H9 (cell line): ENCODE measurements at regions not wholly inside any gene's neighbourhood (a gene's known extent, or its start where the extent isn't known, plus 50 kb on each side); places are given as distances from the start of the nearest gene placed in this dataset.

Experiments
- DNase-seq: peaks from one replicate; pipeline ENCODE4 v3.0.0-alpha.2; 2017
- H2AFZ ChIP-seq: one replicate; pipeline ENCODE4 v1.6.1; 2013; ENCODE audit warnings: mild to moderate bottlenecking, low read length, control low read depth, moderate library complexity
- H2AK5ac ChIP-seq: 2 replicates; pipeline ENCODE4 v1.6.1; 2013; ENCODE audit warnings: low read length, control low read depth, mixed read lengths; ENCODE audit not compliant: insufficient read length
- H2BK120ac ChIP-seq: one replicate; pipeline ENCODE4 v1.6.1; 2013; ENCODE audit warnings: low read depth, mild to moderate bottlenecking, low read length, control low read depth, inconsistent platforms; ENCODE audit not compliant: poor library complexity, severe bottlenecking
- H2BK12ac ChIP-seq: 2 replicates; pipeline ENCODE4 v1.6.1; 2013; ENCODE audit warnings: low read length, control low read depth, mixed read lengths, low read depth; ENCODE audit not compliant: insufficient read length
- H2BK15ac ChIP-seq: 2 replicates; pipeline ENCODE4 v1.6.1; 2013; ENCODE audit warnings: low read depth, low read length, control low read depth
- H2BK20ac ChIP-seq: one replicate; pipeline ENCODE4 v1.6.1; 2013; ENCODE audit warnings: low read depth, mild to moderate bottlenecking, low read length, control low read depth, inconsistent platforms; ENCODE audit not compliant: poor library complexity, severe bottlenecking
- H2BK5ac ChIP-seq: 2 replicates; pipeline ENCODE4 v1.6.1; 2013; ENCODE audit warnings: low read length, control low read depth, mixed read lengths; ENCODE audit not compliant: insufficient read length
- H3K14ac ChIP-seq: 2 replicates; pipeline ENCODE4 v1.6.1; 2013; ENCODE audit warnings: low read length, control low read depth; ENCODE audit not compliant: insufficient read depth
- H3K18ac ChIP-seq: 2 replicates; pipeline ENCODE4 v1.6.1; 2013; ENCODE audit warnings: low read depth, mild to moderate bottlenecking, mixed read lengths, low read length, control low read depth; ENCODE audit not compliant: insufficient read length
- H3K23ac ChIP-seq: 2 replicates; pipeline ENCODE4 v1.6.1; 2013; ENCODE audit warnings: low read length, control low read depth, mixed read lengths, low read depth; ENCODE audit not compliant: insufficient read length
- H3K23me2 ChIP-seq: 2 replicates; pipeline ENCODE4 v1.6.1; 2013; ENCODE audit warnings: low read depth, mild to moderate bottlenecking, mixed read lengths, low read length, control low read depth; ENCODE audit not compliant: insufficient read length, poor library complexity, severe bottlenecking
- H3K27ac ChIP-seq: 2 replicates; pipeline ENCODE4 v1.5.1; 2013; ENCODE audit warnings: low read length, control low read depth, mixed read lengths, low read depth; ENCODE audit not compliant: insufficient read length
- H3K27me3 ChIP-seq: 2 replicates; pipeline ENCODE4 v1.6.1; 2013; ENCODE audit warnings: low read length, control low read depth, inconsistent platforms; ENCODE audit not compliant: insufficient read depth
- H3K4ac ChIP-seq: 2 replicates; pipeline ENCODE4 v1.6.1; 2013; ENCODE audit warnings: low read depth, mild to moderate bottlenecking, control low read depth, inconsistent platforms, low read length, moderate library complexity
- H3K4me1 ChIP-seq: 2 replicates; pipeline ENCODE4 v1.6.1; 2013; ENCODE audit warnings: low read length, control low read depth, inconsistent platforms; ENCODE audit not compliant: insufficient read depth
- H3K4me2 ChIP-seq: 2 replicates; pipeline ENCODE4 v1.6.1; 2013; ENCODE audit warnings: low read length, control low read depth, mixed read lengths; ENCODE audit not compliant: insufficient read length, insufficient read depth
- H3K56ac ChIP-seq: 2 replicates; pipeline ENCODE4 v1.6.1; 2013; ENCODE audit warnings: low read depth, mild to moderate bottlenecking, mixed read lengths, low read length, control low read depth; ENCODE audit not compliant: insufficient read length
- H3K79me1 ChIP-seq: 2 replicates; pipeline ENCODE4 v1.6.1; 2013; ENCODE audit warnings: low read depth, mild to moderate bottlenecking, moderate library complexity, low read length, control low read depth, inconsistent platforms; ENCODE audit not compliant: insufficient read depth, poor library complexity, severe bottlenecking
- H3K79me2 ChIP-seq: 2 replicates; pipeline ENCODE4 v1.6.1; 2013; ENCODE audit warnings: low read length, control low read depth, inconsistent platforms; ENCODE audit not compliant: insufficient read depth
- H3K9ac ChIP-seq: 2 replicates; pipeline ENCODE4 v1.6.1; 2013; ENCODE audit warnings: low read length, control low read depth, mixed read lengths; ENCODE audit not compliant: insufficient read length; ENCODE audit errors: extremely low read depth
- H3K9me3 ChIP-seq: one replicate; pipeline ENCODE4 v1.6.1; 2013; ENCODE audit warnings: low read depth, low read length, inconsistent platforms; ENCODE audit not compliant: control insufficient read depth
- H3T11ph ChIP-seq: one replicate; pipeline ENCODE4 v1.6.1; 2013; ENCODE audit warnings: mild to moderate bottlenecking, low read length, control low read depth, inconsistent platforms
- H4K20me1 ChIP-seq: one replicate; pipeline ENCODE4 v1.6.1; 2013; ENCODE audit not compliant: control insufficient read depth, insufficient read length, insufficient read depth
- H4K5ac ChIP-seq: 2 replicates; pipeline ENCODE4 v1.6.1; 2013; ENCODE audit warnings: low read depth, mild to moderate bottlenecking, mixed read lengths, low read length, control low read depth; ENCODE audit not compliant: insufficient read length
- H4K8ac ChIP-seq: replicated peaks from 2 replicates; pipeline ENCODE4 v1.6.1; 2013; ENCODE audit warnings: low read length, control low read depth, mixed read lengths, low read depth; ENCODE audit not compliant: insufficient read length
- H4K91ac ChIP-seq: 2 replicates; pipeline ENCODE4 v1.6.1; 2013; ENCODE audit warnings: low read depth, mild to moderate bottlenecking, moderate library complexity, mixed read lengths, low read length, control low read depth; ENCODE audit not compliant: insufficient read length
- H3K27ac Mint-ChIP-seq, 3 experiments: 2 replicates in 2 of 3; 3 replicates in 1 of 3; pipeline ENCODE4 v1.8.0; 2020 to 2021; ENCODE audit warnings: mixed read lengths in 3 of 3, mild to moderate bottlenecking in 1 of 3, moderate library complexity in 1 of 3
- H3K27me3 Mint-ChIP-seq: 2 replicates; pipeline ENCODE4 v1.8.0; 2021; ENCODE audit warnings: low read depth, mild to moderate bottlenecking, moderate library complexity, mixed read lengths
- H3K36me3 Mint-ChIP-seq, 3 experiments: 2 replicates in 2 of 3; 3 replicates in 1 of 3; pipeline ENCODE4 v1.8.0; 2020 to 2021; ENCODE audit warnings: low read depth in 3 of 3, mixed read lengths in 3 of 3; ENCODE audit not compliant: insufficient read depth in 1 of 3
- H3K4me1 Mint-ChIP-seq, 2 experiments: 2 replicates each; pipeline ENCODE4 v1.8.0; 2020; ENCODE audit warnings: mixed read lengths in 2 of 2
- H3K4me3 Mint-ChIP-seq, 2 experiments: 2 replicates in 1 of 2; 3 replicates in 1 of 2; pipeline ENCODE4 v1.8.0; 2020 to 2021; ENCODE audit warnings: mild to moderate bottlenecking in 2 of 2, mixed read lengths in 2 of 2, moderate library complexity in 1 of 2
- H3K9me3 Mint-ChIP-seq, 2 experiments: 2 replicates in 1 of 2; 3 replicates in 1 of 2; pipeline ENCODE4 v1.8.0; 2020; ENCODE audit warnings: mild to moderate bottlenecking in 2 of 2, mixed read lengths in 2 of 2, moderate library complexity in 1 of 2
- WGBS: extraction: QIAGEN DNeasy Blood & Tissue Kit; methylation state at CpG from one replicate; pipeline ENCODE4 v1.1.7; 2013; ENCODE audit warnings: missing lambda C conversion rate, low lambda C conversion rate, mixed read lengths; ENCODE audit not compliant: insufficient read length; ENCODE audit errors: extremely low coverage; 5-methylcytosine and 5-hydroxymethylcytosine counted together
- TF ChIP-seq, protein P1 (sequence below): fragments of 200-600 bp; sonication (generic); conservative IDR thresholded peaks from 3 replicates; pipeline ENCODE4 v1.8.0; 2021; ENCODE audit warnings: antibody characterized with exemption, mild to moderate bottlenecking

DNA sequence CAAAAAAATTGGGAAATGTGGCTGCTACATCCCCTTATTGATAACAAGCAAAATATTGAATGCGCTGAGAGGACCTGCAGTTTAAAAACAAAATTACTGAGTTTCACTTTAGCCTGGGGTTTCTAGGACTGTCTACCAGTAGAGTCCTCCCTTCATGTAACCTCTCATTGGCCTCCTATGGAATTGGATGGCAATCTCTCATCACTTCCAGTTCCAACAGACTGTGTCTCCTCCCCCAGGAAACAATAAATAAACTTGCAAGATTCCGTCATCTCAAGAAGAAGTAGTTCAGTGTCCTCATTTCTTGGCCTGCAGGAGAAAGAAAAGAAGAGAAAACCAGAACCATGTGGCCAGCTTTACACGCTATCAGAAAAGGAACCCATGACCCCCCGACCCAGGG lies 123.8 kb downstream of the TLE3 start:
- no peak for DNase-seq
- Histone ChIP-seq H3K56ac (no peak overlapping the region), H3K79me2 (no peaks in the 10 kb centered on the region), H3K4ac (no peak overlapping the region), H2AFZ (no peak overlapping the region), H2BK20ac (no peak overlapping the region), H2BK5ac (no peak overlapping the region), H3T11ph (no peak overlapping the region), H3K18ac (no peak overlapping the region), H3K23me2 (no peaks in the 10 kb centered on the region), H4K5ac (no peak overlapping the region), H2AK5ac (no peak overlapping the region), H3K4me1 (0 out of 2 replicates have a peak, but pooled peaks cover under 1% of the 10 kb centered on the region), H3K27me3 (no peaks in the 10 kb centered on the region; the same call in 1 of the 2 replicates), H4K20me1 (no peaks in the 10 kb centered on the region), H3K9me3 (no peaks in the 10 kb centered on the region), H2BK120ac (no peak overlapping the region), H3K27ac (no peak overlapping the region), H3K14ac (no peak overlapping the region), H2BK15ac (no peak overlapping the region), H3K23ac (no peak overlapping the region), H4K91ac (no peak overlapping the region), H3K4me2 (no peak overlapping the region), H4K8ac (no peak overlapping the region), H3K79me1 (no peaks in the 10 kb centered on the region), H2BK12ac (no peak overlapping the region), H3K9ac (no peak overlapping the region)
- no peak overlapping the region for H3K27ac Mint-ChIP-seq
- no peaks in the 10 kb centered on the region for H3K36me3 Mint-ChIP-seq
- H3K27me3 Mint-ChIP-seq = peaks cover 9% of the 10 kb centered on the region
- H3K4me3 Mint-ChIP-seq = no peak overlapping the region
- H3K4me1 Mint-ChIP-seq = peaks cover 4 to 7% of the 10 kb centered on the region in 2 experiments
- TF ChIP-seq, protein P1, sequence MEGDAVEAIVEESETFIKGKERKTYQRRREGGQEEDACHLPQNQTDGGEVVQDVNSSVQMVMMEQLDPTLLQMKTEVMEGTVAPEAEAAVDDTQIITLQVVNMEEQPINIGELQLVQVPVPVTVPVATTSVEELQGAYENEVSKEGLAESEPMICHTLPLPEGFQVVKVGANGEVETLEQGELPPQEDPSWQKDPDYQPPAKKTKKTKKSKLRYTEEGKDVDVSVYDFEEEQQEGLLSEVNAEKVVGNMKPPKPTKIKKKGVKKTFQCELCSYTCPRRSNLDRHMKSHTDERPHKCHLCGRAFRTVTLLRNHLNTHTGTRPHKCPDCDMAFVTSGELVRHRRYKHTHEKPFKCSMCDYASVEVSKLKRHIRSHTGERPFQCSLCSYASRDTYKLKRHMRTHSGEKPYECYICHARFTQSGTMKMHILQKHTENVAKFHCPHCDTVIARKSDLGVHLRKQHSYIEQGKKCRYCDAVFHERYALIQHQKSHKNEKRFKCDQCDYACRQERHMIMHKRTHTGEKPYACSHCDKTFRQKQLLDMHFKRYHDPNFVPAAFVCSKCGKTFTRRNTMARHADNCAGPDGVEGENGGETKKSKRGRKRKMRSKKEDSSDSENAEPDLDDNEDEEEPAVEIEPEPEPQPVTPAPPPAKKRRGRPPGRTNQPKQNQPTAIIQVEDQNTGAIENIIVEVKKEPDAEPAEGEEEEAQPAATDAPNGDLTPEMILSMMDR = no peak
- no CpG with 5 or more reads among the region's 4 CpGs for WGBS
- no peaks in the 10 kb centered on the region for H3K9me3 Mint-ChIP-seq
